ENCODE measurements at regions not wholly inside any gene's neighbourhood (a gene's known extent, or its start where the extent isn't known, plus 50 kb on each side); places are given as distances from the start of the nearest gene placed in this dataset.
"Not testable (repeated sequence)": the region's sequence is repeated elsewhere in the genome, so short reads cannot be mapped to it uniquely, and the experiment has no call there.

GRCh38 chr2:118604811-118605210 is 242.6 kb downstream of the EN1 start:
- no peak for DNase-seq

GRCh38 chr2:118604371-118604770 is 243.1 kb downstream of the EN1 start:
- no peak for DNase-seq

- DNase-seq = no peak
Measured at GRCh38 chr2:118599141-118599540, 248.3 kb downstream of the EN1 start.

GRCh38 chr2:118596620-118597019 is 250.8 kb downstream of the EN1 start:
- DNase-seq = no peak

- no peak for DNase-seq
Measured at GRCh38 chr2:118593257-118593656, 254.2 kb downstream of the EN1 start.

GRCh38 chr2:118591223-118591622 is 256.2 kb downstream of the EN1 start:
- DNase-seq = no peak

- no peak for DNase-seq
Measured at GRCh38 chr2:118589721-118590120, 257.7 kb downstream of the EN1 start.

GRCh38 chr2:118588850-118589249 is 258.6 kb downstream of the EN1 start:
- DNase-seq = no peak

GRCh38 chr2:118586312-118586711 is 261.1 kb downstream of the EN1 start:
- DNase-seq = no peak

- DNase-seq = no peak
Measured at GRCh38 chr2:118584877-118585276, 262.6 kb downstream of the EN1 start.

GRCh38 chr2:118584062-118584749 is 263.2 kb downstream of the EN1 start:
- no peak for DNase-seq

GRCh38 chr2:118582058-118582457 is 265.4 kb downstream of the EN1 start:
- no peak for DNase-seq

- DNase-seq = no peak
Measured at GRCh38 chr2:118580651-118581050, 266.8 kb downstream of the EN1 start.

GRCh38 chr2:118580107-118580506 is 267.3 kb downstream of the EN1 start:
- no peak for DNase-seq

GRCh38 chr2:118577202-118577601 is 270.2 kb downstream of the EN1 start:
- DNase-seq = no peak

GRCh38 chr2:118576109-118576855 is 271.2 kb downstream of the EN1 start:
- DNase-seq = no peak

- not testable (repeated sequence) for DNase-seq
Measured at GRCh38 chr2:118572380-118572779, 275.1 kb downstream of the EN1 start.

- DNase-seq = no peak
Measured at GRCh38 chr2:118569876-118570535, 277.4 kb downstream of the EN1 start.

GRCh38 chr2:118568700-118569099 is 278.7 kb downstream of the EN1 start:
- no peak for DNase-seq

GRCh38 chr2:118565786-118566540 is 281.5 kb downstream of the EN1 start:
- no peak for DNase-seq

- no peak for DNase-seq
Measured at GRCh38 chr2:118565301-118565700, 282.1 kb downstream of the EN1 start.

GRCh38 chr2:118562144-118562543 is 285.3 kb downstream of the EN1 start:
- DNase-seq = no peak

GRCh38 chr2:118558846-118559245 is 288.6 kb downstream of the EN1 start:
- DNase-seq = no peak

All from CD4-positive, alpha-beta T cell treated with Interleukin-1 beta for 1 hour (primary cell).